Astrocyte (in vitro differentiated cells and primary cell): ENCODE measurements at regions not wholly inside any gene's neighbourhood (a gene's known extent, or its start where the extent isn't known, plus 50 kb on each side); places are given as distances from the start of the nearest gene placed in this dataset.

Experiments
- DNase-seq: peaks from one replicate; pipeline ENCODE4 v3.0.0-alpha.2; 2010; ENCODE audit warnings: low read depth
- FAIRE-seq: peaks from 2 replicates; lab custom pipeline; 2011; peaks lifted over from hg19 to GRCh38; lab: Jason Lieb, UNC
- H2AFZ ChIP-seq: 2 replicates; pipeline ENCODE4 v1.6.0; 2012; ENCODE audit warnings: low read depth, low read length, inconsistent platforms
- H3K27ac ChIP-seq: 2 replicates; pipeline ENCODE4 v1.5.1; 2011; ENCODE audit warnings: low read depth, low read length, inconsistent platforms
- H3K27me3 ChIP-seq: 2 replicates; pipeline ENCODE4 v1.6.0; 2011; ENCODE audit warnings: low read length, inconsistent platforms; ENCODE audit not compliant: insufficient read depth
- H3K36me3 ChIP-seq: 2 replicates; pipeline ENCODE4 v1.5.1; 2011; ENCODE audit warnings: low read length, inconsistent platforms; ENCODE audit not compliant: insufficient read depth
- H3K4me1 ChIP-seq: 2 replicates; pipeline ENCODE4 v1.5.1; 2011; ENCODE audit warnings: low read length, inconsistent platforms; ENCODE audit not compliant: insufficient read depth
- H3K4me2 ChIP-seq: 2 replicates; pipeline ENCODE4 v1.6.0; 2012; ENCODE audit warnings: low read length, inconsistent platforms
- H3K4me3 ChIP-seq: 2 replicates; pipeline ENCODE4 v1.5.1; 2011; ENCODE audit warnings: low read depth, mild to moderate bottlenecking, low read length, inconsistent platforms; ENCODE audit not compliant: insufficient read depth
- H3K79me2 ChIP-seq: 2 replicates; pipeline ENCODE4 v1.6.0; 2012; ENCODE audit warnings: mild to moderate bottlenecking, low read length, inconsistent platforms; ENCODE audit not compliant: insufficient read depth
- H3K9ac ChIP-seq: 2 replicates; pipeline ENCODE4 v1.6.0; 2012; ENCODE audit warnings: mild to moderate bottlenecking, low read length, inconsistent platforms
- H3K9me3 ChIP-seq: 2 replicates; pipeline ENCODE4 v1.5.1; 2012; ENCODE audit warnings: low read depth, mild to moderate bottlenecking, low read length, inconsistent platforms; ENCODE audit not compliant: insufficient read depth
- H4K20me1 ChIP-seq: 2 replicates; pipeline ENCODE4 v1.6.0; 2012; ENCODE audit warnings: low read length, inconsistent platforms; ENCODE audit not compliant: insufficient read depth
- H3K27ac Mint-ChIP-seq: one replicate; pipeline ENCODE4 v1.8.0; 2021; ENCODE audit warnings: mild to moderate bottlenecking, mixed read lengths; ENCODE audit not compliant: unreplicated experiment
- H3K27me3 Mint-ChIP-seq: one replicate; pipeline ENCODE4 v1.8.0; 2021; ENCODE audit warnings: low read depth, mixed read lengths; ENCODE audit not compliant: unreplicated experiment
- H3K36me3 Mint-ChIP-seq: one replicate; pipeline ENCODE4 v1.8.0; 2021; ENCODE audit warnings: low read depth, mixed read lengths; ENCODE audit not compliant: unreplicated experiment
- H3K4me1 Mint-ChIP-seq: one replicate; pipeline ENCODE4 v1.8.0; 2021; ENCODE audit warnings: low read depth, mixed read lengths; ENCODE audit not compliant: unreplicated experiment
- H3K4me3 Mint-ChIP-seq: one replicate; pipeline ENCODE4 v1.8.0; 2021; ENCODE audit warnings: mild to moderate bottlenecking, moderate library complexity, mixed read lengths; ENCODE audit not compliant: unreplicated experiment
- H3K9me3 Mint-ChIP-seq: one replicate; pipeline ENCODE4 v1.8.0; 2021; ENCODE audit warnings: mild to moderate bottlenecking, mixed read lengths; ENCODE audit not compliant: unreplicated experiment
- CTCF ChIP-seq: IDR thresholded peaks from 2 replicates; pipeline ENCODE4 v1.5.1; 2011; ENCODE audit warnings: low read depth, mild to moderate bottlenecking, inconsistent platforms, low read length, moderate library complexity; ENCODE audit not compliant: insufficient read depth
- EZH2 ChIP-seq: IDR thresholded peaks from 2 replicates; pipeline ENCODE4 v1.6.1; 2012; ENCODE audit warnings: mild to moderate bottlenecking, low read length, inconsistent platforms; ENCODE audit not compliant: insufficient read depth

GRCh38 chr11:112497826-112498225 is 237.2 kb upstream of the PLET1 start:
- H4K20me1 ChIP-seq = no peaks in the 10 kb centered on the region
- TF ChIP-seq CTCF (no peak), EZH2 (no peak)
- H3K79me2 ChIP-seq = no peaks in the 10 kb centered on the region
- no peak for DNase-seq
- no peaks in the 10 kb centered on the region for H3K9me3 ChIP-seq
- H3K27me3 ChIP-seq = peaks cover 2% of the 10 kb centered on the region
- no peak for FAIRE-seq
- no peaks in the 10 kb centered on the region for H3K4me1 ChIP-seq
- no peaks in the 10 kb centered on the region for H3K36me3 ChIP-seq
- H3K27me3 Mint-ChIP-seq = peaks cover 3% of the 10 kb centered on the region
- no peak overlapping the region for H3K27ac Mint-ChIP-seq
- no peak overlapping the region for H3K27ac ChIP-seq
- H3K9ac ChIP-seq = no peak overlapping the region
- no peak overlapping the region for H3K4me3 ChIP-seq
- no peaks in the 10 kb centered on the region for H3K36me3 Mint-ChIP-seq
- H3K4me3 Mint-ChIP-seq = no peak overlapping the region
- H3K4me1 Mint-ChIP-seq = no peaks in the 10 kb centered on the region
- no peak overlapping the region for H3K4me2 ChIP-seq
- H2AFZ ChIP-seq = no peak overlapping the region
- peaks cover 5% of the 10 kb centered on the region for H3K9me3 Mint-ChIP-seq

- Histone ChIP-seq H3K27ac (no peak overlapping the region), H3K4me2 (no peak overlapping the region), H3K9ac (no peak overlapping the region), H3K4me1 (no peaks in the 10 kb centered on the region), H3K9me3 (no peaks in the 10 kb centered on the region), H3K79me2 (no peaks in the 10 kb centered on the region), H3K4me3 (no peak overlapping the region), H4K20me1 (no peaks in the 10 kb centered on the region), H2AFZ (no peak overlapping the region), H3K36me3 (no peaks in the 10 kb centered on the region), H3K27me3 (no peaks in the 10 kb centered on the region)
- no peak for FAIRE-seq
- no peak overlapping the region for H3K4me3 Mint-ChIP-seq
- peaks cover 5% of the 10 kb centered on the region for H3K9me3 Mint-ChIP-seq
- no peaks in the 10 kb centered on the region for H3K36me3 Mint-ChIP-seq
- TF ChIP-seq EZH2 (no peak), CTCF (no peak)
- no peaks in the 10 kb centered on the region for H3K4me1 Mint-ChIP-seq
- H3K27ac Mint-ChIP-seq = no peak overlapping the region
- peaks cover 3% of the 10 kb centered on the region for H3K27me3 Mint-ChIP-seq
- DNase-seq = no peak
Observed at GRCh38 chr11:112498701-112499100, 238.0 kb upstream of the PLET1 start.

- Mint-ChIP-seq H3K27me3 (peaks cover 3% of the 10 kb centered on the region), H3K27ac (no peak overlapping the region)
- DNase-seq = no peak
Observed at GRCh38 chr11:112499153-112499880, 238.7 kb upstream of the PLET1 start.

More at GRCh38 chr11:112499153-112499880, 238.7 kb upstream of the PLET1 start:
- Mint-ChIP-seq H3K9me3 (peaks cover 5% of the 10 kb centered on the region), H3K4me3 (no peak overlapping the region), H3K4me1 (no peaks in the 10 kb centered on the region), H3K36me3 (no peaks in the 10 kb centered on the region)
- Histone ChIP-seq H3K9me3 (no peaks in the 10 kb centered on the region), H3K4me1 (no peaks in the 10 kb centered on the region), H4K20me1 (no peaks in the 10 kb centered on the region), H3K9ac (no peak overlapping the region), H3K4me2 (no peak overlapping the region), H3K4me3 (no peak overlapping the region), H3K27ac (no peak overlapping the region), H3K27me3 (no peaks in the 10 kb centered on the region), H3K36me3 (no peaks in the 10 kb centered on the region), H3K79me2 (no peaks in the 10 kb centered on the region), H2AFZ (no peak overlapping the region)
- no peak for TF ChIP-seq CTCF
- no peak for TF ChIP-seq EZH2
- FAIRE-seq = no peak
